ENCODE measurements at regions not wholly inside any gene's neighbourhood (a gene's known extent, or its start where the extent isn't known, plus 50 kb on each side); places are given as distances from the start of the nearest gene placed in this dataset.
"Not testable (repeated sequence)": the region's sequence is repeated elsewhere in the genome, so short reads cannot be mapped to it uniquely, and the experiment has no call there.

- no peak overlapping the region for H3K9ac ChIP-seq
- no peaks in the 10 kb centered on the region for H3K9me3 ChIP-seq (ENCODE audit: control insufficient read depth, low read length)
- no peak overlapping the region for H3K4me3 ChIP-seq (ENCODE audit: low read depth, low read length)
- H3K27ac ChIP-seq = no peak overlapping the region
- no peaks in the 10 kb centered on the region for H3K36me3 ChIP-seq (ENCODE audit: control insufficient read depth, insufficient read depth, low read length)
- no peak for TF ChIP-seq CTCF (IDR thresholded peaks at IDR 0.05)
- H3K4me2 ChIP-seq (ENCODE audit: low read length) = no peak overlapping the region
- no peaks in the 10 kb centered on the region for H3K27me3 ChIP-seq (ENCODE audit: control insufficient read depth, insufficient read depth, low read length)
- no peak overlapping the region for H2AFZ ChIP-seq
- H3K79me2 ChIP-seq = no peaks in the 10 kb centered on the region
- H3K4me1 ChIP-seq = no peaks in the 10 kb centered on the region
Measured at GRCh38 chrX:128408842-128409241, 356.6 kb upstream of the ACTRT1 start.

- Histone ChIP-seq H2AFZ (no peak overlapping the region), H3K9me3 (ENCODE audit: control insufficient read depth, low read length) (no peaks in the 10 kb centered on the region), H3K27me3 (ENCODE audit: control insufficient read depth, insufficient read depth, low read length) (no peaks in the 10 kb centered on the region), H3K79me2 (no peaks in the 10 kb centered on the region), H3K9ac (no peak overlapping the region), H3K4me3 (ENCODE audit: low read depth, low read length) (no peak overlapping the region), H3K4me2 (ENCODE audit: low read length) (no peak overlapping the region), H3K36me3 (ENCODE audit: control insufficient read depth, insufficient read depth, low read length) (no peaks in the 10 kb centered on the region), H3K27ac (no peak overlapping the region), H3K4me1 (no peaks in the 10 kb centered on the region)
- no peak for TF ChIP-seq CTCF (IDR thresholded peaks at IDR 0.05)
Measured at GRCh38 chrX:128396601-128397000, 344.4 kb upstream of the ACTRT1 start.

- not testable (repeated sequence) for H3K9me3 ChIP-seq (ENCODE audit: control insufficient read depth, low read length); H3K4me3 ChIP-seq (ENCODE audit: low read depth, low read length); H3K27me3 ChIP-seq (ENCODE audit: control insufficient read depth, insufficient read depth, low read length); H3K4me1 ChIP-seq; H3K9ac ChIP-seq; H2AFZ ChIP-seq; H3K79me2 ChIP-seq; H3K36me3 ChIP-seq (ENCODE audit: control insufficient read depth, insufficient read depth, low read length); H3K4me2 ChIP-seq (ENCODE audit: low read length); H3K27ac ChIP-seq
Measured at GRCh38 chrX:128383846-128384245, 331.6 kb upstream of the ACTRT1 start.

GRCh38 chrX:128365492-128365891 lies 313.3 kb upstream of the ACTRT1 start:
- H3K4me2 ChIP-seq (ENCODE audit: low read length) = no peak overlapping the region
- H3K9ac ChIP-seq = no peak overlapping the region
- no peaks in the 10 kb centered on the region for H3K36me3 ChIP-seq (ENCODE audit: control insufficient read depth, insufficient read depth, low read length)
- H3K9me3 ChIP-seq (ENCODE audit: control insufficient read depth, low read length) = no peaks in the 10 kb centered on the region
- H3K4me3 ChIP-seq (ENCODE audit: low read depth, low read length) = no peak overlapping the region
- H3K4me1 ChIP-seq = no peaks in the 10 kb centered on the region
- H3K79me2 ChIP-seq = no peaks in the 10 kb centered on the region
- TF ChIP-seq CTCF (IDR thresholded peaks at IDR 0.05) = no peak
- no peak overlapping the region for H2AFZ ChIP-seq
- no peaks in the 10 kb centered on the region for H3K27me3 ChIP-seq (ENCODE audit: control insufficient read depth, insufficient read depth, low read length)
- no peak overlapping the region for H3K27ac ChIP-seq

DNA sequence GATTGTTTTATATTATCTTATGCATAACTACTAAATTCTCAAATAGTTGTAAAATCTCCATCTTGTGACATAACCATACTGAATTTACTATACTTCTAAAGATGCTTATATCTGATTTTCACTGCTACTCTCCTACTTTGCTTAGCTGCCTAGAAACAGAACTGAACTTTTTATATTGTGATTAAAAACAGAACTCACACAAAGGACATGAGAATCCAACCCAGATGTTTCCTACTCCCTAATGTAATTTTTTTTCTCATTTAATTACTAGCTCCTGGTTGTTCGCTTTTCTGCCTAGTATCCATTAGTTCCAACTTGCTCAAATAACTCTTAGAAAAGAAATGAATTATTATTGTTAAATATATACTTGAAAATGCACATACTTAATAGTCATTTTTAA lies 283.5 kb upstream of the ACTRT1 start:
- Histone ChIP-seq H3K27ac (no peak overlapping the region), H3K4me1 (no peaks in the 10 kb centered on the region), H3K27me3 (ENCODE audit: control insufficient read depth, insufficient read depth, low read length) (no peaks in the 10 kb centered on the region), H2AFZ (no peak overlapping the region), H3K9me3 (ENCODE audit: control insufficient read depth, low read length) (no peaks in the 10 kb centered on the region), H3K36me3 (ENCODE audit: control insufficient read depth, insufficient read depth, low read length) (no peaks in the 10 kb centered on the region), H3K9ac (no peak overlapping the region), H3K4me3 (ENCODE audit: low read depth, low read length) (no peak overlapping the region), H3K79me2 (no peaks in the 10 kb centered on the region), H3K4me2 (ENCODE audit: low read length) (no peak overlapping the region)
- no peak for TF ChIP-seq CTCF (IDR thresholded peaks at IDR 0.05)

Measured in parathyroid adenoma (tissue), 2 donors.